NCI-H526 (cell line): ENCODE measurements at regions not wholly inside any gene's neighbourhood (a gene's known extent, or its start where the extent isn't known, plus 50 kb on each side); places are given as distances from the start of the nearest gene placed in this dataset.
"Not testable (repeated sequence)": the region's sequence is repeated elsewhere in the genome, so short reads cannot be mapped to it uniquely, and the experiment has no call there.

ENCODE experiments used
- DNase-seq, 2 experiments: peaks; one replicate each; lab custom pipeline; 2025; lab: John Stamatoyannopoulos, UW

GRCh38 chr2:63695583-63695982 lies 106.8 kb downstream of the MDH1 start:
- no peak for DNase-seq

- DNase-seq = no peak
Measured at GRCh38 chr2:63696496-63696895, 107.7 kb downstream of the MDH1 start.

GRCh38 chr2:63697160-63697559 lies 108.4 kb downstream of the MDH1 start:
- no peak for DNase-seq

GRCh38 chr2:63698786-63699548 lies 110.2 kb downstream of the MDH1 start:
- DNase-seq = peak in 1 of 2 experiments; percentile 55

DNA sequence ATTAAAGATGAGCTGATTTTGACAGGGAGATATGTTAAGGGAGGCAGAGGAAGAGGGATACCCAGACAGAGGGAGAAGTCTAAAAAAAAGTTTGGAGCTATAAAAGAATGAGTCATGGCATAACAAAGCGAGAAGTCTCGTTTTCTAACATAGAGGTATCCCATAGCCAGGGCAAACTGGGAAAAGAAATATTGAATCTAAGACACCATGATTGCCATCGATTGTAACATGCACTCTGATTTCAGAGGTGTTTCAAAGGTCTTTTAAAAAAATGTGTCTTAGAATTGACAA lies 110.7 kb downstream of the MDH1 start:
- no peak for DNase-seq

DNA sequence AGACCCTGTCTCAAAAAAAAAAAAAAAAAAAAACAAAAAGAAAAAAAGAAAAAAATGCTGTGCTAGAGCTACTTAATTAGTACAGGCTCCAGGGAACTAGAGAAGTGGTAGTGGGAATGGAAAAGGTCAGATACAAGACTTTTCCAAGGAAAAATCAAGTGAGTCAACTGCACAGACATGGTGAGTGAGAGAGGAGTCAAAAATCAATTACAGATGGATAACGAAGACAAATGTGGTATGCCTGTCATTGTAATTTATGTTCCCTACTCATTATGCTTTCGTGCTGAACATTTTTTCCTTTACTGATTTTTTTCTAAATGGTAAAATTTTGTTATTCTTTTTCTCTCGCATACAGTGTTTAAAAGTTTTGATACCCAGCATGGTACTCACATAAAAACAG lies 111.5 kb downstream of the MDH1 start:
- no peak for DNase-seq

GRCh38 chr2:63701406-63701805 lies 112.6 kb downstream of the MDH1 start:
- no peak for DNase-seq

DNA sequence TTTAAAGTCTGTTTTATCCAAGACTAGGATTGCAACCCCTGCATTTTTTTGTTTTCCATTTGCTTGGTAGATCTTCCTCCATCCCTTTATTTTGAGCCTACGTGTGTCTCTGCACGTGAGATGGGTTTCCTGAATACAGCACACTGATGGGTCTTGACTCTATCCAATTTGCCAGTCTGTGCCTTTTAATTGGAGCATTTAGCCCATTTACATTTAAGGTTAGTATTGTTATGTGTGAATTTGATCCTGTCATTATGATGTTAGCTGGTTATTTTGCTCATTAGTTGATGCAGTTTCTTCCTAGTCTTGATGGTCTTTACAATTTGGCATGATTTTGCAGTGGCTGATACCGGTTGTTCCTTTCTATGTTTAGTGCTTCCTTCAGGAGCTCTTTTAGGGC lies 117.3 kb downstream of the MDH1 start:
- DNase-seq = not testable (repeated sequence)

DNA sequence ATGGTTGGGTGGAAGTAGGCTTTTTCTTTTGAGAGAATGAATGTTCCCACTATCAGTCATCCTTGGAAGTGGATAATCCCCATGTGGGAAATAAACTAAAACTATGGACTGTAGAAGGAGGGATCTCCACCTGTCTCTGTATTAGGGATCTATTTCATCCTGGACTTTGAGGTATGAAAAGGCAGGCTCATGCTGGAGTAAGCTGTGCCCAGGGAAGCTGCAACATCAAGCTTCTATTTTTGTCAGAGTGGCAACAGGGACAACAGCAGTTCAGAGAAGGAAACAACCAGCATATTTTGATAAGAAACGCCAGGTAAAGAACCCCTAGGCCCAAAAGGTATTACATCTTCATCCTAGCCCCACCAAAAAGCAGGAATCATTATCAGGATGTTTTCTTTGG lies 122.0 kb downstream of the MDH1 start:
- no peak for DNase-seq

DNA sequence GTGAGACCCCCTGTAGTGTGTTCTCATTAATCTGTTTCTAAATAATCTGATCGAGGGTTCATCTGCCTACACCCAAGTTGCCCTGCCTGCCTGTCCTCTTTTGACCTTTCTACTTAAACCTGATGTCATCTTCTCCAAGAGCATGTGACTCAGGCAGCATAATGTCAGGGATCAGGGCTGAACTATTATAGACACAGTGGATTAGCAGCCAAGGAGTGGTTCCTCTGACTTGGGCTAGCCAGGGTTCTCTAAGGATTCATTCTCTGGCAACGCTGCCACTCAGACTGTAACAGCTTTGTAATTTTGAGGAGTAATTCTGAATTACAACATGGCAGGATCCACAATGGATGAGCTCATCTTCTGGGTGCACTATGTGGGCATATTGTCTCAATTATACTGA lies 124.0 kb downstream of the MDH1 start:
- no peak for DNase-seq

DNA sequence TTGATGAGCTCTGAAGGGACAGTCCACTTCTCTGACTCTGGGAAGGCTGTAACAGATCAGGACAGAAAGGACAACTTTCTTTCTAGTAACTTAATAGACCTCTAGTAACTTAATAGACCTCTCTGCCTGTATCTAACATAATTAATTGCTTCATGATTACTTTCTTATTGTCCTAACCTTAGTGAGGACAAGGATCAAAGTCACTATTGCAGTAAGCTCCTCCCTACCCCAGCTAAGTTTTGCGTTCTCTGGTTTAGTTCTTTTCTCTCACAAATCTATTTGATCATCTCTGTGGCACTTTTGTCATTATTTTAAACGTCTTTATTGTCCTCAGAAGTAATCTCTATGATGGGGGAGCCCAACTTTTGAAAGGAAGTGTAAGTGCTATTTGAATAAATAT lies 125.5 kb upstream of the UGP2 start:
- no peak for DNase-seq

DNA sequence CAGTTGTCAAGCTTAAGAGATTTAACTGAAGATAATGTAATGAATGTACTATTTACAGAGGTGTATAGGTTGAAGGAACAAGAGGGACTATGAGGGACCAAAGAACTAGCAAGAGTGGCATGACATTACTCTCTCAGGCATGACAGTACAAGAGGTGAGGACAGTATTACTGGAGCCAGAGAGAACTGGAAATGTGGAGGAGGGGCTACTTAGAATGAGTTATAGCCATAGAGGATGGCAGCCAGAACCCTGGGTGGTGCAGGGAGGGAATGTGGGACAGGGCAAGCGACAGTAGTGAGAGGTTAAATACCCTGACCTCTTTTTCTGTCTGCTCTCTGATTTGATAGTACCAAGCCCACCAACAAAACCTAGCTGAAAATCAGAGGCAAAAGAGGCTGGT lies 122.6 kb upstream of the UGP2 start:
- no peak for DNase-seq

GRCh38 chr2:63721082-63721424 lies 120.6 kb upstream of the UGP2 start:
- DNase-seq = no peak

- not testable (repeated sequence) for DNase-seq
Measured at GRCh38 chr2:63722284-63722683, 119.4 kb upstream of the UGP2 start.

- no peak for DNase-seq
Measured at GRCh38 chr2:63723709-63724108, 118.0 kb upstream of the UGP2 start.

- DNase-seq = not testable (repeated sequence)
Measured at GRCh38 chr2:63725212-63725611, 116.5 kb upstream of the UGP2 start.

DNA sequence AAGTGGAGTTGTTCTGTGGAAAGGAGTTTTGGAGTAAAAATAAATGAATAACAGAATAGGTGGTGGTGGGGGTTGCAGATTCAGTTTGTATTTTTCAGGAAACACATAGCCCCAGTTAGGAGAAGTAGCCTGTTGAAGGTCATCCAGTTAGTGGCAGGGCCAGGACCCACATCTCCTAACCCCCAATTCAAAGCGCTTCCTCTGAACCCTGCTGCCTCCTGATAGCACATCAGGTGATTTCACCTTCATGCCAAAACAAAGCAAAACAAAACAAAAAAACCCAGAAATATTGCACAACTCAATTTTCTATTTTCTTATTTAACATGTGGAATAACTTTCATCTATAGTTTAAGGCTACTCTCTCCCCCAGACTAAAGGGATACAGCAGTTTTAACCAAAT lies 112.3 kb upstream of the UGP2 start:
- no peak for DNase-seq

- DNase-seq = no peak
Measured at GRCh38 chr2:63729831-63730230, 111.9 kb upstream of the UGP2 start.

DNA sequence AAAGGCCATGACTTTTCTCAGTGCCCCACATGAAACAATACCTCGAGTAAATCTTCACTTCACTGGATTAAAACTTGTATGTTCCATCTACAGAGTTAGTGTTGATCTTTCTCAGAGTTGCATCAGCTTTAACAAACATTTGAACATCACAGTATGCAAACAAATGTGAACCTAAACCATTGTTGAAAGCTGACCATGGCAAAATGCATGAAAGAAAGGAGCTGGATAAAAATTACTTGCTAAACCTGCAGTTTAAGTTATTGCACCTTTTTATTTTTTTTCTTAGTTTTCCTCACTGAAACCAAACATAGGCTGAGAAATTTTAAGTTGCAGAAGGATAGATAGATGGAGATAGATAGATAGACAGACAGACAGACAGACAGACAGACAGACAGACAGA lies 107.2 kb upstream of the UGP2 start:
- DNase-seq = no peak

- DNase-seq = no peak
Measured at GRCh38 chr2:63735263-63735662, 106.4 kb upstream of the UGP2 start.

DNA sequence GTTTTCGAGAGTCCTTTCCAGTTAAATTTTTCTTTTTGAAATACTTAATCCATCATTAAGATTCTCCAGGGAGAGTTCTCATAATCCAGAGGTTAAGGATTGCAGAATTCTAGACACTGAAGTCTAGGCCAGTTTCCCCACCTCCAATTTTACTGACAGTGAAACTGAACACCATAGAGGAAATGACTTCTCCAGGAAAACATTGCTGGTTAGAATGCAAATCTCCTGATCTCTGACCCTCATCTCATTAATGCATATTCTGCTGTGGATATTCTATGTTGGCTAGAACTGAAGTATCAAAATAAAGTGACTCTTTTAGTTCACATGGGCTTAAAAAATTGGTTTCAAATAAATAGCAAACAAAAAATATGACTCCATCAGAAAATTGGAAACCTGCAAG lies 105.8 kb upstream of the UGP2 start:
- DNase-seq = peak; percentile 54 to 77

DNA sequence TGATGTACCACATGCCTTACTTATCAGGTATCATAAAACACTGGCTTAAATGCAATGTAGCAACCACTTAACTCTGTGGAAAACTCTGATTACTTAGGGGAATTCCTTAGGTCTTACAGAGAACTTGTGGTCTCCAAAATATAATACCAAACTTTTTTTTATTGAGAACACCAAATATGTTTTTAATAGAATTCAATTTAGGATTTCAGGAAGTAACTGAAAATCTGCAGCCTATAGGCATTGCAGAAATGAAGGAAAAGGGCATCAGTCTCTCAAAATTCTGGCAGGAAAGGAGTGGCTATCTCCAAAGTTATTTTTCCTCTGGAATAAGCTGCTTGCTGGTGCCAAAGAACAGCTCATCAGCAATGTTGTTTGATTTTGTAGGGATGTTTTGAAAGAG lies 105.3 kb upstream of the UGP2 start:
- DNase-seq = no peak

GRCh38 chr2:63737081-63737751 lies 104.5 kb upstream of the UGP2 start:
- no peak for DNase-seq

GRCh38 chr2:63738019-63738418 lies 103.7 kb upstream of the UGP2 start:
- DNase-seq = no peak
